Fibroblast of lung (primary cell): ENCODE measurements at regions not wholly inside any gene's neighbourhood (a gene's known extent, or its start where the extent isn't known, plus 50 kb on each side); places are given as distances from the start of the nearest gene placed in this dataset.

Experiments used
- EZH2 ChIP-seq: IDR thresholded peaks from 2 replicates; pipeline ENCODE4 v1.5.1; 2012; ENCODE audit warnings: low read length, control low read depth, mild to moderate bottlenecking; ENCODE audit errors: missing control alignments
- TF ChIP-seq, protein P1 (sequence below), 2 donors: IDR thresholded peaks in 1 of 2; conservative IDR thresholded peaks in 1 of 2; 1 replicate in 1 of 2; 2 replicates in 1 of 2; pipeline ENCODE4 v1.5.1; 2011 to 2012; ENCODE audit warnings: low read length in 2 of 2, control low read depth in 1 of 2, inconsistent platforms in 1 of 2, low read depth in 1 of 2, mild to moderate bottlenecking in 1 of 2

DNA sequence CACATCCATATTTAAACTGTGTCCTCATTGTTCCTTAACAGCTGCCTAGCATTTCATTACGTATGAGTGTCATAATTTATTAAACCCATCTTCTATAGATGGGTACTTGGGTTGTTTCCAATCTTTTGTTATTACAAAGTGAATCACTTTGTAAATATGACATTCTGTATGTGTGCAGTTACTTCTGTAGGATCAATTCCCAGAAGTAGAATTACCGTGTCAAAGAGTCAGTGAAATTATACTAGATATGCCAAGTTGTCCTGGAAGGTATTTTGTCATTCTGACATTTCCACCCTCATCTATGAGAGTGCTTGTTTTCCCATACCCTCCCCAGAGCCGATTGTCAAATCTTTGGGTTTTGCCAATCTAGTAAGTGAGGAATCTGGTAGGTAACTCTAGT lies 194.5 kb upstream of the APCDD1 start:
- TF ChIP-seq, protein P1, sequence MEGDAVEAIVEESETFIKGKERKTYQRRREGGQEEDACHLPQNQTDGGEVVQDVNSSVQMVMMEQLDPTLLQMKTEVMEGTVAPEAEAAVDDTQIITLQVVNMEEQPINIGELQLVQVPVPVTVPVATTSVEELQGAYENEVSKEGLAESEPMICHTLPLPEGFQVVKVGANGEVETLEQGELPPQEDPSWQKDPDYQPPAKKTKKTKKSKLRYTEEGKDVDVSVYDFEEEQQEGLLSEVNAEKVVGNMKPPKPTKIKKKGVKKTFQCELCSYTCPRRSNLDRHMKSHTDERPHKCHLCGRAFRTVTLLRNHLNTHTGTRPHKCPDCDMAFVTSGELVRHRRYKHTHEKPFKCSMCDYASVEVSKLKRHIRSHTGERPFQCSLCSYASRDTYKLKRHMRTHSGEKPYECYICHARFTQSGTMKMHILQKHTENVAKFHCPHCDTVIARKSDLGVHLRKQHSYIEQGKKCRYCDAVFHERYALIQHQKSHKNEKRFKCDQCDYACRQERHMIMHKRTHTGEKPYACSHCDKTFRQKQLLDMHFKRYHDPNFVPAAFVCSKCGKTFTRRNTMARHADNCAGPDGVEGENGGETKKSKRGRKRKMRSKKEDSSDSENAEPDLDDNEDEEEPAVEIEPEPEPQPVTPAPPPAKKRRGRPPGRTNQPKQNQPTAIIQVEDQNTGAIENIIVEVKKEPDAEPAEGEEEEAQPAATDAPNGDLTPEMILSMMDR (conservative IDR thresholded peaks at IDR 0.05 in 1 of 2, IDR thresholded peaks at IDR 0.05 in 1 of 2; ENCODE audit: low read depth in 1 of 2, low read length in 2 of 2): no peak
- no peak for TF ChIP-seq EZH2
